Nucleus accumbens (tissue), 56 donors: ENCODE measurements at regions not wholly inside any gene's neighbourhood (a gene's known extent, or its start where the extent isn't known, plus 50 kb on each side); places are given as distances from the start of the nearest gene placed in this dataset.
A peak's percentile ranks its signal among the peaks of the same experiment; 100 is the strongest.
"Not testable (repeated sequence)": the region's sequence is repeated elsewhere in the genome, so short reads cannot be mapped to it uniquely, and the experiment has no call there.

Source experiments
- DNase-seq, 56 donors: peaks; one replicate each; lab custom pipeline; 2025; lab: John Stamatoyannopoulos, UW

DNA sequence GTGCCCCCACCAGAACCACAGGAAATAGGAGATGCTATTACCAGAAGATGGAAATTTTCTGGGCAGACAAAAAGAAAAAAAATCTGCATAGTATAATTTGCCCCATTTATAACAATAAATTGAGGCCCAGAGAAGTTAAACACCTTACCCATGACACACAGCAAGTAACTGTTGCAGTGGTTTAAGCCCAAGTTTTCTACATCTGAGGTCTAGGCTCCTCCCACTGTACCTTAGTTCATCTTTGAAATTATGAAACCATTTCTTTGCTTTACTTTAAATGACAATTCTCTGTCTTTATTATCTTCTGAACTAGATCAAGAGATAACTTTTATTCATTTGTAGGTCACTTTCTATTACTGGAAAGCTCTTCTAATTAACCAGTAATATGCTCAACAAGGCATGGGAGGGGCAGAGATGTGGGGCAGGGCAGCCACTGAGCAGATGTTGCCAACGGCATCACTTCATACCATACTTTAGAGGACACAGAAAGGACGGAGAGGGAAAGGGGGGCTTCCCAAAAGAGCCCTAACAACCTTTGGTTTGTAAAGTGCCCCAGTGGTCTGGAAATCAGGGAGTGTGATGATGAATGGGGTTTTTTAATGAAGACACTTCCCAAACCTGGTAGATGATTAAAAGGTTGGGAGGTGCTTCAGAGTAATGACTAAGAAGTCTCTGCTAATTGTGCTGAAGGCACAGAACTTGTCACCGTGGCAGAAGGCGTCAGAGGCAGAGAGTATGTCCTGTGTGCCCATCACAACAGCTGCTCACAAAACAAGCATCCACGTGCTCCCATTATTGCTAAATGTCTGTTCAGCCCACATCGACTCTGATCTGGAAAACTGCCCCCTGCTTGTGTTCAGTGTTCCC, 342.5 kb downstream of the SHQ1 start:
- no peak for DNase-seq

- not testable (repeated sequence) for DNase-seq
These were observed 350.7 kb downstream of the SHQ1 start for GRCh38 chr3:72497501-72497900.

- DNase-seq: no peak
These were observed 352.1 kb downstream of the SHQ1 start for GRCh38 chr3:72496051-72496670.

GRCh38 chr3:72494626-72495025, 353.6 kb downstream of the SHQ1 start:
- no peak for DNase-seq

DNA sequence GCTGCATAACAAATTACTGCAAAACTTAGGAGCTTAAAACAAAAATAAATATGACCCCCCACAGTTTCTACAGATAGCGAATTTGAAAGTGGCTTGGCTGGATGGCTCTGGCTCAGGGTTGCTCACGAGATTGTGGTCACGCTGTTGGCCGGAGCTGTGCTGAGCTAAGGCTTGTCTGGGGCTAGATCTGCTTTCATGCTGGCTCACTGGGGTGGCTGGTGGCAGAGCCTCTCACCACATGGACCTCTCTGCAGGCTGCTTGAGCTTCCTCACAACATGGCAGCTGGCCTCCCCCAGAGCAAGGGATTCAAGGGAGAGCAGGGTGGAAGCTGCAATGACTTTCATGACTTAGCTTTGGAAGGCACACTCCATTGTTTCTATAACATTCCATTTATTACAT, 354.1 kb downstream of the SHQ1 start:
- DNase-seq: no peak

DNA sequence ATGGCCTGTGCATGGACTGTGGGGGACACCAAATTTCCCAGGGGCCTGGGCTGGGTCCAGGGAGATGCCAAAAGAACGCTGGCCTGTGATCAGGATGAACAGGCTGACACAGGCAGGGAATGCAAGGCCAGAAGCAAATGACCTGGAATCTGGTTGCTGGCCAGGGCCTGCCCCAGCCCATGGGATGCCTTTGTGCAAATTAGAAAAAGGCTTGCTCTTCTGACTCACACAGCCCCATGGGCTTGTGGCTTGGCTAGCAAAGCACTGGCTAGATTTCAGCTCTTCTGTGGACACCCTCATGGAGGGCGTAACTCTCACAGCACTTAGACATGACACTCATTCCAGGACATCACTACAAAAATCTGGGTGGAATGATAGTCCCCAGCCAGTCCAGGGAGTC, 356.0 kb downstream of the SHQ1 start:
- DNase-seq: peak in 8 of 56 donors; percentile 4 to 61 (median 12)

DNA sequence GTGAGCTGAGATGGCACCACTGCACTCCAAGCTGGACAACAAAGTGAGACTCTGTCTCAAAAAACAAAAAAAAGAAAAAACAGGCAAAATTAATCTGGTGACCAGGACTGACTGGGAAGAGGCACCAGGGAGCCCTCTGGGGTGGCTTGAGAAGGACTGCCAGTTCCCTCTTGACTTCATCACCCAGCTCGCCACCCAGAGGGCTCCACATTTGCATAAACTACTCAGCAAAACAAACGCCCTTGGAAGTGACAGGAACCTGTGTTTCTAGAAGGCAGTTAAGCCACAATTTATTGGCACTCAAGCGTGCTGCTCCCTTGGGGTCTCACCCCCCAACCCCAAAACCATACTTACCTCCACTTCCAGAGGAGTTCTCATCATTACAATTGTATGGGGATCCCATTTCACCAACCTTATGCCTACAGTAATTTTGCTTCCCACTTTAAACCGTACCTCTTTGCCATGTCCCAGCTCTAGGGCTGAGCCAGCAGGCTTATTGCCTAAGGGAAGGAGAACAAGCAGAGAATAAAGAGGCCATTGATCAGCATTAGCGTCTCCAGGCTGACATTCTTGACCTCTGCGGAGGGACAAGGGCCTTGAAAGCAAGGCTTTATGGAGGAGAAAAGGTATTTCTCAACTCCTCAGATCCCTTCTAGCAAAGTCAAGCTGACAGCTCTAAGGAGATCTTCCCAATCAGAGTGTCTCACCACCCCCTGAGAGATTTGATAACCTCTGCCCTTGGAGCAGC, 357.4 kb downstream of the SHQ1 start:
- DNase-seq: peak in 4 of 56 donors; percentile 4 to 11 (median 8)

- DNase-seq: no peak
These were observed 358.3 kb downstream of the SHQ1 start for GRCh38 chr3:72489901-72490300.

- no peak for DNase-seq
These were observed 359.6 kb downstream of the SHQ1 start for GRCh38 chr3:72488738-72489035.

DNA sequence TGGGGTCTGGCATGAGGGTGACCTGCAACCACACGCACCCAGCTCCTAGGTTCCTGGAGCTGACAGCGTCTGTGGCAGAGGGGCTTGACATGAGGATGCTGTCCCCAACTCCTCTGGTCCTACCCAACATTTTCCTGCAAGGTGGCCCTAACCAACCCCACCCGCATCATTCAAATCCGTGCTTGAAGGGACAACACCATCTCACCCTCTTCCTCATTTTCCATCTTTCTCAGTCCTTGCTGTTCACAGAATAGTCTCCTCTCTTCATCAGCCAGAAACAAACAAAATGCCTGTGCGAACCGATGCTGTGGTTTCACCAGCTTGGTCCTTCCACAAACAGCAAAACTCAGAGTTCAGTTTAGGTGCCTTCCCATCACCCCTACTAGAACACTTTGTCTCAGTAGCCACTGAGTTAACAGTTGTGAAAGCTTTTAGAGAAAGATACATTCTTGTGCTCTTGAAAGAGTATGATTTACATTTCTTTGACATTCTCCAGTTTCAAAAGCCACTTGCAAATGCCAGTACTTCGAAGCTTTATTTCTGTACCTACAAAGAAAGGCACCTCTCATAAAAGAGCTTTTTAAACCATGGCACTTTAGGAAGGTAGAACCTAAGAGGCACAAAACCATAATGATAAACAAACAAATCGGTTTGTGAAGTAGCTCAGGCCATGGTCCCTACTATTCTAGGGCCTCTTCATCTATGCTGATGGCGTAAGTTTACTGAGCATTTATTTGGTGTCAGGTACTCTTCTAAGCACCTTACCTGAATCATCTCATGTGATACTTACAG, 360.1 kb downstream of the SHQ1 start:
- no peak for DNase-seq

GRCh38 chr3:72487078-72487765, 361.0 kb downstream of the SHQ1 start:
- DNase-seq: peak in 6 of 56 donors; percentile 2 to 18 (median 12)

- DNase-seq: peak in 16 of 56 donors; percentile 3 to 45 (median 11)
These were observed 362.6 kb downstream of the SHQ1 start for GRCh38 chr3:72485641-72486040.

- no peak for DNase-seq
These were observed 364.6 kb downstream of the SHQ1 start for GRCh38 chr3:72483554-72484104.

DNA sequence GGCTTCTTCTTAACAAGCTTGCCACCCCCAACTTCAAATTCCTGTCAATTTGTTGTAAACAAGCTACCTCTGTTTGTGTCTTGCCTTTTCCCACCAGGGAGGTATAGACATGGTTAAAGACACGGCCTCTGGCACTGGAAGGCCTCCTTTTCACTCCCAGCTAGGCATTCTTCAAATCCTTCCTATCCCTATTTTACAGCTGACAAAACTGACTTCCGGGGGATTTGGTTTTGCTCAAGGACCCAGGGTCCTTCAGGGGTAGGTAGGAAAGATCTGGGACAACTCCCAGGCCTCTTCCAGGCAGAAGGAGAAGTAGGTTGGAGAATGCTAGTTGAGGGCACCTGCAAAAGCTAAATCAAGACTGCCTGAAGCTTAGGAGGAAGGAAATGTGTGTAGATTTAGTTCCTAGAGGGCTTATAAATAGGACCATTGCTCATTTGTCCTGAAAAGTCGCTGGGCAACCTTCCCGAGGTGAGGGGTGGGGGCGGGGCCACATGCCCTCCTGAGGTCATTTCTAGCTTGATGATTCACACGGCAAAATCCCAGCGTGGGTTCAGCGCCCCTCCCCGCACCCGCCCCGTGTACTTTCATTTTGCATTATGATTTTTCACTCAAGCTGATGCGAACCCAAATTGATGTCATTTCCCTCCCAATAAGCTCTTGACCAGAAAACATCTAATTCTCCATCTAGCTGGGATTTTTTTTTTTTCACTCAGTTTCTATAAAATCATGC, 365.5 kb downstream of the SHQ1 start:
- no peak for DNase-seq

- DNase-seq: no peak
These were observed 366.7 kb downstream of the SHQ1 start for GRCh38 chr3:72481542-72481941.

DNA sequence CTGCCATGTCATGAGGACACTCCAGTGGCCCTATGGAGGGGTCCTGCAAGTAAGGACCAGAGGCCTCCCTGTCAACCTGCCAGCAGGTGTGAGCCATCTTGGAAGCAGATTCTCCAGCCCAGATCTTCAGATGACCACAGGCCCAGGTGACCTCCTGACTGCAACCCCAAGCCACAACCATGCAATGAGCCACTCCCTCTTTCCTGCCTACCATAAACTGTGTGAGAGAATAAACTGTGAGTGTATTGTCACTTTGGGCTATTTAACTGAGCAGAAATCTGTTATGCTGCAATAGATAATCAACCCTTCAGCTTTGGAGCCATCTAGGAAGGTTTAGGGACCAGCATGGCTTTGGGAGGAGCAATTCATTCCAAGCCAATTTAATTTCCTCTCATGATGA, 367.9 kb downstream of the SHQ1 start:
- DNase-seq: no peak

GRCh38 chr3:72479651-72480215, 368.5 kb downstream of the SHQ1 start:
- no peak for DNase-seq

DNA sequence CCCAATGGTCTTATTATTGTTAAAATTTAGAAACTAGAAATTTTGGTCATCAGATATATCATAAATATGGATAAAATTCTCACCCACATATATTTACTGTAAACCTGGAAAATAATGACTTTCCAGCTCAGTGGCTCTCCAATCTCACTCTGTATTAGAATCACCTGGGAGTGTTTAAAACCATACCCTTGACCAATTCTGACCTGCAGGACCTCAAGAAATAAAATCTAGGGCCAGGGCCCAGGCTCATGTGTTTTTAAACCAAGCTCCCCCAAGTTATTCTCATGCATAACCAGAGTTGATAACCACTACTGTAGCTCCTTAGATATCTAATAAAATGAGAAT, 372.1 kb downstream of the SHQ1 start:
- no peak for DNase-seq
